Ovary (tissue), 7 donors: ENCODE measurements at regions not wholly inside any gene's neighbourhood (a gene's known extent, or its start where the extent isn't known, plus 50 kb on each side); places are given as distances from the start of the nearest gene placed in this dataset.
A peak's percentile ranks its signal among the peaks of the same experiment; 100 is the strongest.
"Not testable (repeated sequence)": the region's sequence is repeated elsewhere in the genome, so short reads cannot be mapped to it uniquely, and the experiment has no call there.

Experiments used
- DNase-seq, 5 donors: peaks; one replicate each; pipeline ENCODE4 v3.0.0-alpha.2; 2019 to 2020
- H3K27ac ChIP-seq, 2 donors: fragments of 200-600 bp; one replicate each; pipeline versions ENCODE4 v1.5.1 to v1.8.0; 2019 to 2022
- H3K27me3 ChIP-seq: fragments of 200-600 bp; one replicate; pipeline ENCODE4 v1.8.0; 2022
- H3K36me3 ChIP-seq: fragments of 200-600 bp; sonication (generic); one replicate; pipeline ENCODE4 v1.5.1; 2019
- H3K4me1 ChIP-seq: one replicate; pipeline ENCODE4 v1.8.1; 2013; ENCODE audit warnings: mild to moderate bottlenecking, moderate library complexity; ENCODE audit not compliant: insufficient read depth
- H3K4me3 ChIP-seq: fragments of 200-600 bp; sonication (generic); one replicate; pipeline ENCODE4 v1.5.1; 2017
- H3K9me3 ChIP-seq, 2 donors: fragments of 200-600 bp in 1 of 2; sonication (generic) in 1 of 2; one replicate each; pipeline versions ENCODE4 v1.5.1 to v1.8.1; 2013 to 2019; ENCODE audit warnings: mild to moderate bottlenecking in 1 of 2, moderate library complexity in 1 of 2
- CTCF ChIP-seq, 3 donors: fragments of 450-650 bp in 2 of 3; fragments of 200-600 bp in 1 of 3; IDR thresholded peaks; one replicate each; pipeline versions ENCODE4 v1.5.1 to v1.8.0; 2016 to 2022; ENCODE audit warnings: antibody characterized with exemption in 3 of 3, mild to moderate bottlenecking in 1 of 3
- EP300 ChIP-seq: sonication (generic); formaldehyde crosslinking; IDR thresholded peaks from one replicate; pipeline ENCODE4 v1.6.1; 2017; ENCODE audit warnings: antibody characterized with exemption
- POLR2A ChIP-seq: fragments of 450-650 bp; IDR thresholded peaks from one replicate; pipeline ENCODE4 v1.6.1; 2017; ENCODE audit warnings: antibody characterized with exemption, mild to moderate bottlenecking, moderate library complexity
- WGBS, 3 donors: extraction: QIAGEN DNeasy Blood & Tissue Kit in 1 of 3; methylation state at CpG; one replicate each; pipeline versions ENCODE4 v1.1.5 to v1.1.7; 2013 to 2017; 5-methylcytosine and 5-hydroxymethylcytosine counted together
- intact Hi-C, 4 donors: fragments of 100-400 bp; cut with DNase I; formaldehyde crosslinking; loops; one replicate each; pipeline versions ENCODE4 v1.11.0 to v1.15.1; 2022 to 2023
- donor health status: DM: no; HTN: no; CAD: no; lungs with moderate emphysema.
- donor health status: DM: no; HTN: no; CAD: no.
- donor health status: Bipolar disorder and iron deficiency.
- donor health status: DM: no; HTN: no; CAD: no.
- donor health status: DM: yes; HTN: yes; CAD: no.

- intact Hi-C loops, result no loop called here
- no peak for DNase-seq
- Histone ChIP-seq H3K9me3 (no peaks in the 10 kb centered on the region), H3K36me3 (no peaks in the 10 kb centered on the region), H3K27me3 (no peaks in the 10 kb centered on the region), H3K4me1 (no peaks in the 10 kb centered on the region), H3K27ac (no peak overlapping the region), H3K4me3 (no peak overlapping the region)
- TF ChIP-seq CTCF (IDR thresholded peaks at IDR 0.05), result no peak
- TF ChIP-seq EP300, result no peak
- TF ChIP-seq POLR2A, result no peak
Observed at GRCh38 chrX:87006561-87006960, 511.0 kb upstream of the KLHL4 start.

GRCh38 chrX:87017210-87017609 lies 500.4 kb upstream of the KLHL4 start:
- Histone ChIP-seq H3K36me3 (no peaks in the 10 kb centered on the region), H3K27ac (no peak overlapping the region), H3K4me1 (no peaks in the 10 kb centered on the region), H3K9me3 (no peaks in the 10 kb centered on the region), H3K4me3 (no peak overlapping the region), H3K27me3 (peaks cover 5% of the 10 kb centered on the region)
- no peak for DNase-seq
- intact Hi-C loops, result no loop called here
- TF ChIP-seq EP300 (no peak), CTCF (IDR thresholded peaks at IDR 0.05) (no peak), POLR2A (no peak)
- WGBS, 3 donors, result 69 to 95% (median 70%) methylated on average over 2 of the region's 2 CpGs

GRCh38 chrX:87033115-87033514 lies 484.5 kb upstream of the KLHL4 start:
- 91 to 92% (median 91%) methylated on average over 24 to 25 of the region's 25 CpGs for WGBS, 3 donors
- H3K27ac ChIP-seq, H3K4me1 ChIP-seq, H3K27me3 ChIP-seq, H3K9me3 ChIP-seq, intact Hi-C loops, H3K4me3 ChIP-seq, H3K36me3 ChIP-seq: not testable (repeated sequence)
- DNase-seq, result peak in 1 of 5 donors; percentile 13

GRCh38 chrX:87045352-87045751 lies 472.2 kb upstream of the KLHL4 start:
- no peak for DNase-seq
- WGBS, 3 donors, result 63 to 73% (median 72%) methylated on average over 4 of the region's 4 CpGs
- intact Hi-C loops, result no loop called here
- Histone ChIP-seq H3K27me3 (no peaks in the 10 kb centered on the region), H3K4me3 (no peak overlapping the region), H3K27ac (no peak overlapping the region), H3K9me3 (no peaks in the 10 kb centered on the region), H3K36me3 (no peaks in the 10 kb centered on the region), H3K4me1 (no peaks in the 10 kb centered on the region)
- TF ChIP-seq POLR2A (no peak), CTCF (IDR thresholded peaks at IDR 0.05) (no peak), EP300 (no peak)

- peak in 1 of 5 donors; percentile 11 for DNase-seq
- H3K4me3 ChIP-seq, result no peak overlapping the region
- no peaks in the 10 kb centered on the region for H3K4me1 ChIP-seq
- intact Hi-C loops, result no loop called here
- no peak for TF ChIP-seq CTCF (IDR thresholded peaks at IDR 0.05)
- TF ChIP-seq POLR2A, result no peak
- no peak for TF ChIP-seq EP300
- no peaks in the 10 kb centered on the region for H3K27me3 ChIP-seq
- no peaks in the 10 kb centered on the region for H3K9me3 ChIP-seq
- H3K36me3 ChIP-seq, result no peaks in the 10 kb centered on the region
- WGBS, 3 donors, result 68 to 74% (median 70%) methylated on average over 3 of the region's 3 CpGs
- H3K27ac ChIP-seq, result no peak overlapping the region
Observed at GRCh38 chrX:87049567-87049966, 468.0 kb upstream of the KLHL4 start.
